ENCODE measurements at regions not wholly inside any gene's neighbourhood (a gene's known extent, or its start where the extent isn't known, plus 50 kb on each side); places are given as distances from the start of the nearest gene placed in this dataset.

- no peak for DNase-seq (ENCODE audit: low read depth in 2 of 2)
These were observed 136.7 kb upstream of the CWC22 start for GRCh38 chr2:180143633-180144337.

- no peak for DNase-seq (ENCODE audit: low read depth in 2 of 2)
These were observed 134.5 kb upstream of the CWC22 start for GRCh38 chr2:180141600-180141999.

GRCh38 chr2:180133736-180134135 is 126.6 kb upstream of the CWC22 start:
- DNase-seq (ENCODE audit: low read depth in 2 of 2), result no peak

DNA sequence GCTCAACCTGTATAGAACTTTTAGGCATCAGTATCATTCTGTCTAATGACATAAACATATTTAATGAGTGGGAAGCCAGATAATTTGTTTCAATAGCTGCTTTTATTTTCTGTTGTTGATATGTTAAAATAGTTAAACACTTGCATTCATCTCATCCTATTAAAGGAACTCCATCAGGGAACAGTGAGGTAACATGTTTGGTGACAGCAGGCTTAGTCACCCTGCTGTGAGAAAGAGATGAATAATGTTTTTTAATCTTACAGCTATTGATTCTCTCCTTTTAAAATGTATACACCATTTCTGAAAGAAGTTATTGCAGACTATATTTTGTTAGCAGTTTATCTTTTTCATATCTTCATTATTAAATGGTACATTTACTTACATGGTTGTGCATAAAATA is 123.3 kb upstream of the CWC22 start:
- DNase-seq (ENCODE audit: low read depth in 2 of 2), result no peak

GRCh38 chr2:180128861-180129260 is 121.8 kb upstream of the CWC22 start:
- no peak for DNase-seq (ENCODE audit: low read depth in 2 of 2)

GRCh38 chr2:180125245-180125962 is 118.3 kb upstream of the CWC22 start:
- DNase-seq (ENCODE audit: low read depth in 2 of 2), result no peak

DNA sequence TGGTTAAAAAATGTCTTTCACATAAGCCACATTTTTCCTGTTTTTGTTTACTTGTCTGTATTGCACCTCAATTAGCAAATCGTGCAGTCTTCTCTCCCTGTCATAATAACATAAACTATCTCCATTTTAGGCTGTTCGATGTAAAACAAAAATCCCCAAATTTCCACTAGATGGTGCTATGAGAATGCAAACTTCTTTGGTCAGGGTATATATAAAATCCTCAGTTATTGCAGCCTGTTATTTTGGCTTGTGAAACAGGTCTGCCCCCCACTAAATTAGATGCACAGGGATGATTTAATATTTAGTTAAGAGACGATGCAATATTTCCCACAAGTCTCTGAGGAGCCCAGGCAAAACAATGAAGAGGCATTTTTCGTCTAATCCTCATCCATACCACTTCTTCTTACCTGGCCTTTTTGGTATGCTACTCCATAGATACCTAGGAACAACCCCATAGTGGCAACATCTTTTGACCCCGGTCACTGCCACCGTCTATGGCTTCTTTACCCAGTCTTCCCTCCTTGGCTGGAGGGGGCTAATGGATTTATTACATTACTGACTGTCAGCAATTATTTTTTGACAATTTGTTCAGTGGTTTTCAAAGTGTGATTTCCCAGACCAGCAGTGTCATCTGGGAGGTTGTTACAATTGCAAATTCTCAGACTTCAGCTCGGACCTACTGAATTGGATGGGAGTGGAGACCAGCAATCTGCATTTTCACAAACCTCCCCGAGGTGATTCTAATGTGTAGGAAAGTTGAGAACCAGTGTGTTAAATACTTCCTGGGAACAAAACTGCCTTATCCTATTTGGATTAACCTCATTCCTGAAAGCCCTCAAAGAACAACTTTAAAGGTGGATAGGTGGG is 117.4 kb upstream of the CWC22 start:
- no peak for DNase-seq (ENCODE audit: low read depth in 2 of 2)

GRCh38 chr2:180122874-180123273 is 115.8 kb upstream of the CWC22 start:
- no peak for DNase-seq (ENCODE audit: low read depth in 2 of 2)

DNA sequence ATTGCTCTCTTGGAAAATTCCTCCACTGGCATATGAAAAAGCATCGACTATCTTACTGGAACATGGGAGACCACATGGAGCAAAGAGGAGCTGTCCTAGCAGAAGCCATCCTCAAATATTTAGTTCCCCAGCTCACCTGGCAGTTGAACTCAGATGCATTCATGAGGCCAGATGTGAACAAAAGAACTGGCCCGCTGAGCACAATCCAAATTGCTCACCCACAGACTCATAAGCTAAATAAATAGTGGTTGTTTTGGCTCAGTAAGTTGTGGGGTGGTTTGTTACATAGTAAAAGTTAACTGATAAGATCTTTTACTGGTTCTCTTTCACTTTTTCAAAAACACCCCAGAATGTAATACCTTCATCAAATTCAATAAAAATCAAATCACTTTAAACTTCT is 108.6 kb upstream of the CWC22 start:
- DNase-seq (ENCODE audit: low read depth in 2 of 2), result no peak

GRCh38 chr2:180115269-180115668 is 108.2 kb upstream of the CWC22 start:
- no peak for DNase-seq (ENCODE audit: low read depth in 2 of 2)

GRCh38 chr2:180111901-180112300 is 104.8 kb upstream of the CWC22 start:
- DNase-seq (ENCODE audit: low read depth in 2 of 2), result no peak

DNA sequence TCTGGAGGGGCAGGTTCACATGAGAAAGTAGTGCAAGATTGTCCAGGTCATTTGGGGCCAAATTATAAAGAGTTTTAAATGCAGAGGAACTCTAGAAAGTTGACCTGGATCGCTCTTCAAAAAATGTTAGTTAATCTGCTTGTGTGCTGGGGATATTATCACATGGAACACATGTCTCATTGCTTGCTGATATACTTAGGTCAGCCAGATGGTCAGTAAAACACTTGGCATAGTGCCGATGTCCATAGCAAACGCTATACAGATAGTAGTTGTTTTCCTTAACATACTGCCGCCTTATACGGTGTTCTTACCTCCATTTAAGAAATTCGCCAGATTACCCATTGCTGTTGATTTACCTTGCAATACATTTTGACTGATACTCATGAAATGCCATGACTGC is 103.4 kb upstream of the CWC22 start:
- no peak for DNase-seq (ENCODE audit: low read depth in 2 of 2)

- no peak for DNase-seq (ENCODE audit: low read depth in 2 of 2)
These were observed 94.7 kb upstream of the CWC22 start for GRCh38 chr2:180101846-180102245.

DNA sequence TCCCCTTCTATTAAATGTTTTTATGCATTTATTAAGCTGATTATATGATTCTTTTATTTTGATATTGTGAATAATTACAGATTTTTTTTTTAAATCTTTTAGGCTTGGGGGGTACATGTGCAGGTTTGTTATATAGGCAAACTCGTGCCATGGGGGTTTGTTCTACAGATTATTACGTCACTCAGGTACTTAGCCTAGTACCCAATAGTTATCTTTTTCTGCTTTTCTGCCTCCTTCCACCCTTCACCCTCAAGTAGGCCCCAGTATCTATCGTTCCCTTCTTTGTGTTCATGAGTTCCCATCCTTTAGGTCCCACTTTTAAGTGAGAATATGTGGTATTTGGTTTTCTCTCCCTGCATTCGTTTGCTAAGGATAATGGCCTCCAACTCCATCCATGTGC is 92.2 kb upstream of the CWC22 start:
- DNase-seq (ENCODE audit: low read depth in 2 of 2), result no peak

- no peak for DNase-seq (ENCODE audit: low read depth in 2 of 2)
These were observed 78.0 kb upstream of the CWC22 start for GRCh38 chr2:180085144-180085543.

GRCh38 chr2:180077295-180077906 is 70.3 kb upstream of the CWC22 start:
- DNase-seq (ENCODE audit: low read depth in 2 of 2), result no peak

DNA sequence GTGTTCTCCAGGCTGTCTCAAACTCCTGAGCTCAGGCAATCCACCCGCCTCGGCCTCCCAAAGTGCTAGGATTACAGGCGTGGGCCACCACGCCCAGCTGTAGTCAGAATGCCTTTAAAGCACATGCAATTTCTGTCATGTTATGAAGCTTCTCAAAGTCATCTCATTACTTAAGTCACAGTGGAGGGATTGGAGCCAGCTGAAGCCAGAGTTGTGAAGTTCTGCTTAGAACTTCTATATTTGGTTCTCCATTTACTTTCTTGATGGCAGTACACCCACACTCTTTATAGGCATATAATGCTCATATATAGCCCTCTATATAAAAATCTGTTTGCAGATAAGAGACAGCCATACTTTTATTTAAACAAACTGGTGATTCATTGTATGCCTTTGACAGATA is 68.8 kb upstream of the CWC22 start:
- DNase-seq (ENCODE audit: low read depth in 2 of 2), result no peak

DNA sequence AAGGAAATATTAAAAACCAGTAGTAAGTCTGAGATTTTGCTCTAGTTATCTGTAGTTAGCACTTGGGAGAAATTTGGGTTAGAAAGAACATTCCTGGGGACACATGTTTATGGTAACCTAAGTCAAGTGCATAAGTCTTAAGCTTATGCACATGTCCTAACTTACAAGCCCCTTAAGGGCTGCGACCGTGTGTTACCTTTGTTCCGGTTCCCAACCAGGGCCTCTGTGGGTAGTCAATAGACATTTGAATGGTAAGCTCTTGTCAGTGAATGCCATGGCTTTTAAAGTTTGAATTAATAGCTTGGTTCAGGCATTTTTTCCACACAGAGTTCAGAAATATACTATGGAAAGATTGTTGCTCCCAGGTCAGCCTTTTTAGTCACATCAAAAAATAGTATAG is 64.7 kb upstream of the CWC22 start:
- no peak for DNase-seq (ENCODE audit: low read depth in 2 of 2)

DNA sequence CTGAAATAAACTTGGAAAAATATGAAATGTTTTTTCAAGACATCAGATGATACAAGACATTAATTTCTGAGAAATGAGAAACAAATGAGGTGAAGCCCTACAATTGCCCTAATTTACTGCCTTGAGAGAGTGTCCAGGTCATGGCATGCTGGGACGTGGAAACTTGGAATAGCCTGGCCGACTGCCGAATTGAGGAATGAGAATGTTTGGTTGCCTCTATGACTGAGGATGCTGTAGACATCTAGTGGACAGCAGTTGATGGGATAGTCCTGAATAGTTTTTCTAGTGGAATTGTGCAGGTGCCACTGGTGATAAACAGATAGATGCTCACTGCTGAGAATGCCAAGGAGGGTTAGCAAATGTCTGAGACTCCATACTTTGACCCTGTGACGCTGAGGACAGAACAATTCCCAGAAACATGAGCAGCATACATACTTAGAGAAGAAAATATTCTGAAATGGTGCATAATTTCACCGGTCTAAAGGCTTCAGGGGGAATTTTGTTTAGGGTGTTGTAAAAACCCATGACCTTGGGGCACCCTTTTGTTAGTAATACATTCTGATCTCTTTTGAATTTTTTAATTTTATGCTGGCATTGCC is 56.5 kb upstream of the CWC22 start:
- no peak for DNase-seq (ENCODE audit: low read depth in 2 of 2)

- DNase-seq (ENCODE audit: low read depth in 2 of 2), result no peak
These were observed 55.1 kb upstream of the CWC22 start for GRCh38 chr2:180062178-180062577.

DNA sequence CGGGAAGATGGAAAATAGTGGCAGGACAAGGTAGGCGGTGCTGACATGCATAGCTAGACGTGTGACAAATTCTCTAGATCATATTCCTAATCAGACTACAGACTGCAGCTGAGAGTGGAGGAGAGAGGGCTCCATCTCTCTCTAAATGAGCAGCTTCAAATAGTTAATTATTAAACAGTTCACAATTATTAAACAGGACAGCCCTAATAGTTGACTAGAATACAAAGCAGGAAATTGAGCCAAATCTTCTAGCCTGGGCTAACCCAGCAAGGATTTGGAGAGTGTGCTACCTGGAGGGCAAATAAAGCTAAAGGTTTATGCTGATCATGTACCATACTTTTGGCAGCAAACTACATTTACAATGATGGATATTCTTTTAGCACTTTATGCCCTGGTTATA is 54.4 kb upstream of the CWC22 start:
- DNase-seq (ENCODE audit: low read depth in 2 of 2), result no peak

DNA sequence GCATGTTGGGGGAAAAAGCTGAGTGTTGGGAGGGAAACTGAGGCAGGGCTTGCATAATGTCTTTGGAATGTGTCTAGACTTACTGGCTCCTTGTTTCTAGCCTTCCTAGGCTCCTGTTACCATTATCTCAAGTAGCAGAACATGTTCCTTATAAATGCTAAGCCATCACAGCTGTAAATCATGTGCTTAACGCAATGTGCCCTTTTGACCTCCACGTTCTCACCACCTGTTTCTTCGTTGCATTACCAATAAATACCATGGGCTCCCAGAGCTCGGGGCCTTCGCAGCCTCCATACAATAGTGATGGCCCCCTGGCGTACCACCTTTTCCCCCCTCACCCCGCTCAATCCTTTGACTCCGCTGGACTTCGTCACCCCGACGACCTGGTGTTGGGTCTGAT is 54.0 kb upstream of the CWC22 start:
- no peak for DNase-seq (ENCODE audit: low read depth in 2 of 2)
